ENCODE measurements at regions not wholly inside any gene's neighbourhood (a gene's known extent, or its start where the extent isn't known, plus 50 kb on each side); places are given as distances from the start of the nearest gene placed in this dataset.

DNA sequence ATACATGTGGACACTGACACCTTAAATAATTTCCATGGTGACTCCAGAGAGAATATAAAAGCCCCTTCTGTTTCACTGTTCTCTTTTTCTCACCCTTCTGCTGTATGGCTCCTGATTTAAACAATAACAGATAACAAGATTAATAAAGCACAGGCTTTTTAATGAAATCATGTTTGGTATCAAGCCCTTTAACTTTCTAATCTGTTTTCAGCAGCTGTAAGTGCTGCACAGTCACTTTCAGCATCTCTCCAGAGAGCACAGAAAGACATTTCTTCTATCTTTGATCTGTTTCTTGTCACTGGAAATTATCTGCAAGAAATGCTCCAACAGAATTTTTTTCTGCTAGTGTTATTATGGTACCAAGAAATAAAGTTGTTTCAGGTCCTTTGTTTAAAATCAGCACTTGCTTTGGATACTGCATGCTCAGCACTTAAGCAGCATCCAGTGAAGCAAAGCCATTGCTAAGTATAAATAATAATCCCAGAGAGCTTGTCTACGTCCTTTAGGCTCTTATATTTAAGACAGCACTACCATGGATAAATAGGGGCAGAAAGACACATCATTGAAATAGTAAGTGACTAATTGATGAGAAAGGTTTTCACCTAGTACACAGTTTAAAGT is 134.2 kb upstream of the CARD18 start:
- no peak overlapping the region for H3K4me3 Mint-ChIP-seq

DNA sequence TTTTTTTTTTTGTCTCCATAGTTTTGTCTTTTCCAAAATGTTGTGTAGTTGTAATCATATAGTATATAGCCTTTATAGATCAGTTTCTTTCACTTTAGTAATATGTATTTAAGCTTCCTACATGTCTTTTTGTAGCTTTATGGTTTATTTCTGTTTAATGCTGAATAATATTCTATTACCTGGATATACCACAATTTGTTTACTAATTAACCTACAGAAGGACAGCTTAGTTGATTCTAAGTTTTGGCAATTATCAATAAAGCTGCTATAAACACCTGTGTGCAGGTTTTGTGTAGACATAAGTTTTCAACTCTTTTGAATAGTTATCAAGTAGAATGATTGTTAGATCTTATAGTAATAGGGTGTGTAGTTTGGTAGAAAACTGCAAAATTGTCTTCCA is 130.3 kb upstream of the CARD18 start:
- H3K36me3 Mint-ChIP-seq (ENCODE audit: low read depth): no peaks in the 10 kb centered on the region
- H3K27me3 Mint-ChIP-seq: no peaks in the 10 kb centered on the region
- intact Hi-C loops (cut with micrococcal nuclease): no loop called here
- no peak overlapping the region for H3K4me3 Mint-ChIP-seq
- no peaks in the 10 kb centered on the region for H3K4me1 Mint-ChIP-seq (ENCODE audit: low read depth)
- no peak overlapping the region for H3K27ac Mint-ChIP-seq
- H3K9me3 Mint-ChIP-seq: peaks cover 9% of the 10 kb centered on the region

More for the DNA sequence above, 134.2 kb upstream of the CARD18 start:
- no peak overlapping the region for H3K27ac Mint-ChIP-seq
- H3K4me1 Mint-ChIP-seq (ENCODE audit: low read depth): no peaks in the 10 kb centered on the region
- H3K27me3 Mint-ChIP-seq: no peaks in the 10 kb centered on the region
- H3K9me3 Mint-ChIP-seq: peaks cover 9% of the 10 kb centered on the region
- intact Hi-C loops (cut with micrococcal nuclease): no loop called here
- H3K36me3 Mint-ChIP-seq (ENCODE audit: low read depth): no peaks in the 10 kb centered on the region

DNA sequence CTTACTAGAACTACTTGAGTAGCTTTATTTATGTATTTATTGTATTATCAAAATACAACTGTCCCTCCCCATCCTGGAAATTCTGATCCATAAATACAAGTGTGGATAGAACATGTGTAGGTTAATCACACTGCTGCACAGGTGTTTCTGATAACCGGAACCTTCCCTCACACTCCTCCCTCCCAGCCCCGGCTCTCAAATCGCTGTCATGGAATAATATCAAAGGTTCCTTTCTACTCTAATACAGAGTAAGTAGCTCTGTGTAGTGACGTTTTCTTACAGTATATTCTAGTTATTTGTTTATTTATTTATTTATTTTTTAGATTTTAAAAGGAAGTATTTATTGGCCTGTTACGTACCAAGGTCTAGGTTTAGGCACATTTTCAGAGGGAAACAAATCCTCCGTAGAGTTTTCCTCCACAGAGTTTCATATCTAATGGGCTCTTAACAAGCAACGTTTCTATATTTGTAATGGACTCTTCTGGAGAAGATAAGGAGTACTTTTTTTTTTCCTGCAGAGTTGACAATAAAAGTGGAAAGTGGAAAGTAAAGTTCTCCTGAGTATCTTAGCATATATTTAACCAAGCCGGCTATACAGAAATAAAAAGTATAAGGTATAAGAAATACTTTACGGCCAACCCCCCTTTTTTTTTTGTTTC is 129.0 kb upstream of the CARD18 start:
- no peak overlapping the region for H3K4me3 Mint-ChIP-seq
- intact Hi-C loops (cut with micrococcal nuclease): no loop called here
- no peaks in the 10 kb centered on the region for H3K27me3 Mint-ChIP-seq
- peaks cover 9% of the 10 kb centered on the region for H3K9me3 Mint-ChIP-seq
- no peaks in the 10 kb centered on the region for H3K4me1 Mint-ChIP-seq (ENCODE audit: low read depth)
- no peak overlapping the region for H3K27ac Mint-ChIP-seq
- H3K36me3 Mint-ChIP-seq (ENCODE audit: low read depth): no peaks in the 10 kb centered on the region

DNA sequence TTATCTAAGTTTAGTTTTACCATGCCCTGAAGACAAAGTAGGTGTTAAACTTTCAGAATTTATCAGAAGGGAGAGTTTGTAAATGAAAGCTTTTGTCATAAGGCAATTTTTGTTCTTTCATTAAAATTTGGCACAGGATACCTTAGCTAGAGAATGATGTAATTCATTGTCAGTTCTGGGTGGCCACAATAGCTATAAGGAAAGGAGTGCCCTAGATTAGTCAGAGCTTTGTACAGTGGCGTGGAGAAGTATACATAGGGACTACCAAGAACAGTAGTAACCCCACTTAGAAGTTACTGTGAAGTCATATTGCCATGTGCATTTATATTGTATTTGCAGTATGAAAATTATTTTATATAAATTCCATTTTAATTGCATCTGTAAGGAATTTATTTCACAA is 126.3 kb upstream of the CARD18 start:
- H3K4me1 Mint-ChIP-seq (ENCODE audit: low read depth): peaks cover 5% of the 10 kb centered on the region
- H3K4me3 Mint-ChIP-seq: no peak overlapping the region
- intact Hi-C loops (cut with micrococcal nuclease): no loop called here
- no peak overlapping the region for H3K27ac Mint-ChIP-seq
- H3K9me3 Mint-ChIP-seq: peaks cover 1% of the 10 kb centered on the region
- no peaks in the 10 kb centered on the region for H3K36me3 Mint-ChIP-seq (ENCODE audit: low read depth)
- no peaks in the 10 kb centered on the region for H3K27me3 Mint-ChIP-seq

DNA sequence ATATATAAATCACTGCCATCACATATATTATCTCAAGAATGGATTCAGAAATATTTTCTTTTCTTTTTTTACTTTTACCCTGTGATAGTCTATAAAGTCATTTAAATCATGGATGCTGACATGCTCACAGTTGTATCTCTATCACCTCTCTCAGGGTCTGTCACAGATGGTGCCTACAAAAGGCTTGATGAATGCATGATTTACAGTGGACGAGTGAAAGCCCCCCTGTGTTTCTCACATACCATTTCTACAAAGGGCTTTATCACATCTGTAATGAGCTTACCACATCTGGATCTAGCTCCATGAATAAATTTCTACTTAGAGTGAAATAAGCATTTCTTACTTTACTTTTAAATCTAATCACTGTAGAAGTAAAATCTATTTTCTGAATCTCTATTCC is 121.4 kb upstream of the CARD18 start:
- no peak overlapping the region for H3K27ac Mint-ChIP-seq
- intact Hi-C loops (cut with micrococcal nuclease): no loop called here
- no peaks in the 10 kb centered on the region for H3K36me3 Mint-ChIP-seq (ENCODE audit: low read depth)
- H3K9me3 Mint-ChIP-seq: peaks cover 8% of the 10 kb centered on the region
- H3K4me1 Mint-ChIP-seq (ENCODE audit: low read depth): peaks cover 5% of the 10 kb centered on the region
- no peaks in the 10 kb centered on the region for H3K27me3 Mint-ChIP-seq
- no peak overlapping the region for H3K4me3 Mint-ChIP-seq

DNA sequence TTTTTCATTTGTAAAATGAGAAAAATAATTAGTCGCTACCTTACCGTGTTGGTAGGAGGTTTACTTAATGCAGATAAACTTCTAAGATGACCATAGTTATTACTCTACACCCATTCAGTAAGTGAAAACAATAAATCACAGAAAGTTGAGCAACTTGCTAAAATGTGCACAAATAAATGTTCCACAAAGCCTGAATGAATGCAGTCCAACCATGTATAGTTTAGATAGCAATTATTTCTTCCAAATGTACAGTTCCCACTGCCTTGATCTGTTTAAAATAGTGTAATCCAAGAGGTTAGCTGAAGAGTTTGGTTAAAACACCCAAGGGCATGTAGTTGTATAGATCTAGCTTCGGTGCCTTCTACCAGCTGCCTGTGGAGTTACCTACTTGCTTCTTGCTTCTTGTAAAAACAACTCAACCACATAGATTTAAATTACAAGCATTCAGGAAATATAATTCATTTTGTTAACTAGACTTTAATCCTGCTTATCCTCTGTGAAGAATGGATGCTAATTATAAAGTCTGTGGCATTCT is 106.3 kb upstream of the CARD18 start:
- Mint-ChIP-seq H3K27ac (no peak overlapping the region), H3K4me3 (no peak overlapping the region), H3K9me3 (peaks cover 9% of the 10 kb centered on the region), H3K4me1 (ENCODE audit: low read depth) (peaks cover 13% of the 10 kb centered on the region), H3K36me3 (ENCODE audit: low read depth) (no peaks in the 10 kb centered on the region), H3K27me3 (no peaks in the 10 kb centered on the region)
- intact Hi-C loops (cut with micrococcal nuclease): no loop called here

DNA sequence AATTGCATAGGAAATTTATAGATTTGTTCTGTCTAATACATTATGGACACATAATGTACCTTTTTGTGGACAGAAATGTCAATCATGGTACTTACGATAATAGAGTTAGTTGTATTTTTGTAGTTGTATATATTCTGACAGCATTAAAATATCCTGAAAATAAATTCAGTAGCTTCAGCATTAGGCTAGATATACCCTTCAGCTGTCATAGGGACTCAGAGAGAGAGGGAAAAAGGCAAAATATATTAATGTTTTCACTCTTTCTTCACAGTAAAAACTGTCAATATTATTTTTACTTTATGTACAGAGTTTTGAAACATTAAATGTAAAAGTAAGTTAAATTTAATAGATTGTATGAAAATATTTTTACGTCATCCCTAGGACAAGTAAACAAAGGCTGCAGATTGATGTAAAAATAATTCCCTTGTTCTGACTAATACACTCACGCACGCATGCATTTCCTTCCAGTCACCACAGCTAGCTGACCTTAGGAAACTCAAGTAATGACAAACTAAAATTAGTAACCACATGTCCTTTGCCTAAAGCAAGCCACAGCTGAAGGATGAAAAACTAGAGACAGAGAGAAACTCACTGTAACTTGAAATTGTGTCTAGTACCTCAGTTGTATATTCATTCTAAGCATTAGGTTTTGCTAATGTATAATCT is 104.7 kb upstream of the CARD18 start:
- intact Hi-C loops (cut with micrococcal nuclease): no loop called here
- Mint-ChIP-seq H3K9me3 (peaks cover 20% of the 10 kb centered on the region), H3K4me3 (no peak overlapping the region), H3K27ac (no peak overlapping the region), H3K4me1 (ENCODE audit: low read depth) (peaks cover 13% of the 10 kb centered on the region), H3K36me3 (ENCODE audit: low read depth) (no peaks in the 10 kb centered on the region), H3K27me3 (no peaks in the 10 kb centered on the region)

DNA sequence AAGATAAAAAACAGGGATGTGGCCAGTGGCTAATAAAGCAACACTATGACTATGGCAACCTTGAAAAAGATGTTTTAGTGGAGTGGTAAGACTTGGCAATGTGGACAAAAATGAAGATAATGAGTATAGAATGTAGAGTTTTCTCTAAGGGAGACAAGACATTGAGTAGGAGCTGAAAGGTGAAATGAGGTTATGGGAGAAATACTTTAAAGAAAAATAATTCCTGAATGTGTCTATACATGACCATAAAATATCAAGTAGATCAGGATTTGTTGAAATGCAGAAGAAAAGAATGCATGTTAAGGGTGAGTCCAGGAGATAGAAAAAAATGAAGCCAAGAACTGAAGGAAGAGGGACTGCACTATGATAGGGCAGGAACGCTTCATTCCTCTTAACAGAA is 101.6 kb upstream of the CARD18 start:
- no peaks in the 10 kb centered on the region for H3K27me3 Mint-ChIP-seq
- H3K27ac Mint-ChIP-seq: no peak overlapping the region
- H3K4me3 Mint-ChIP-seq: no peak overlapping the region
- no peaks in the 10 kb centered on the region for H3K36me3 Mint-ChIP-seq (ENCODE audit: low read depth)
- intact Hi-C loops (cut with micrococcal nuclease): no loop called here
- H3K9me3 Mint-ChIP-seq: peaks cover 20% of the 10 kb centered on the region
- H3K4me1 Mint-ChIP-seq (ENCODE audit: low read depth): peaks cover 13% of the 10 kb centered on the region

DNA sequence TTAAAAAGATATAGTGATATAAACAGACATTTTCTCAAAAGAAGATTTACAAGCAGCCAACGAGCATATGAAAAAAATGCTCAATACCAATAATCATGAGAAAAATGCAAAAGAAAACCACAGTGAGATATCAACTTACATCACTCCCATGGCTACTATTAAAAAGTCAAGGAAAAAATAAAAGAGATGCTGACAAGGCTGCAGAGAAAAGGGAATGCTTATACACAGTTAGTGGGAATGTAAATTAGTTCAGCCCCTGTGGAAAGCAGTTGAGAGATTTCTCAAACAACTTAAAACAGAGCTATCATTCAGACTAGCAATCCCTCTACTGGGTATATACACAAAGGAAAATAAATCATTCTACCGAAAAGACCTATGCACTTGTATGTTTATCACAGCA is 97.1 kb upstream of the CARD18 start:
- Mint-ChIP-seq H3K4me1 (ENCODE audit: low read depth) (no peaks in the 10 kb centered on the region), H3K9me3 (peaks cover 20% of the 10 kb centered on the region), H3K4me3 (no peak overlapping the region), H3K27ac (no peak overlapping the region), H3K27me3 (no peaks in the 10 kb centered on the region), H3K36me3 (ENCODE audit: low read depth) (no peaks in the 10 kb centered on the region)
- intact Hi-C loops (cut with micrococcal nuclease): no loop called here

DNA sequence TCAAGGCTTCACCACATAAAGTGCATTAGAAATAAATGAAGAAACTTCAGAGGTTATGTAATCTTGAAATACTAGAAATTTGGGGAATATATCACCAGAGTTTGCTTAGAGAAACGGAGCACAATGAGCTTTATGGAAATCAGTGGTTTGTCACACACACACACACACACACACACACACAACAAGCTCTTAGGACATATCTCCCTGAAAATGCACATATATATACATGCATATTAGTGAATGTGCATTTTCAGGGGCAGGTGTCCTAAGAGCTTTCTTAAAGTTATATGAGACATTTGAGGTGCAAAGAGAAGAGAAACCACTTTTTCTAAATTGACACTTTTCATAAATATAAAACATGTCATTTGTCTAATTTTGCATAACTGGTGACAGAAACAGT is 93.7 kb upstream of the CARD18 start:
- no peak overlapping the region for H3K4me3 Mint-ChIP-seq
- H3K27me3 Mint-ChIP-seq: no peaks in the 10 kb centered on the region
- H3K9me3 Mint-ChIP-seq: peaks cover 16% of the 10 kb centered on the region
- intact Hi-C loops (cut with micrococcal nuclease): no loop called here
- H3K36me3 Mint-ChIP-seq (ENCODE audit: low read depth): no peaks in the 10 kb centered on the region
- no peak overlapping the region for H3K27ac Mint-ChIP-seq
- H3K4me1 Mint-ChIP-seq (ENCODE audit: low read depth): peaks cover 9% of the 10 kb centered on the region

DNA sequence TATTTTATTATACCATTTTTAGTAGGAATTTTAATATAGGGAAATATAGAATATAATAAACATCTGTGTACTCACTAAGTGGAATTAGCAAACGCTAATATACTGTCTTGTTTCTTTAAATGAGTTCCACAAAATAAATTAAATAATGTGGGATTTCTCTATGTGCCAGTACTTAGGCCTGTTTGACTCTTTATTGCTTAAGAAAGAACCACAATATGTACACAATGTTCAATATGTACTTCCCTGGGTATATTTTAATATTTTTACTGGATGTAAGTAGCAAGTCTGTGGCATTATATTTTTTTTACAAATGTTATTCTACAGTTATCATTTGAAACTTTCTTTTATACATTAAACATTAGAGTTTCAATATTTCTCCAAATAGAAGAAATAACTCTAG is 92.5 kb upstream of the CARD18 start:
- no peaks in the 10 kb centered on the region for H3K36me3 Mint-ChIP-seq (ENCODE audit: low read depth)
- no peak overlapping the region for H3K27ac Mint-ChIP-seq
- H3K4me3 Mint-ChIP-seq: no peak overlapping the region
- H3K9me3 Mint-ChIP-seq: peaks cover 16% of the 10 kb centered on the region
- H3K27me3 Mint-ChIP-seq: no peaks in the 10 kb centered on the region
- intact Hi-C loops (cut with micrococcal nuclease): no loop called here
- peaks cover 15% of the 10 kb centered on the region for H3K4me1 Mint-ChIP-seq (ENCODE audit: low read depth)

DNA sequence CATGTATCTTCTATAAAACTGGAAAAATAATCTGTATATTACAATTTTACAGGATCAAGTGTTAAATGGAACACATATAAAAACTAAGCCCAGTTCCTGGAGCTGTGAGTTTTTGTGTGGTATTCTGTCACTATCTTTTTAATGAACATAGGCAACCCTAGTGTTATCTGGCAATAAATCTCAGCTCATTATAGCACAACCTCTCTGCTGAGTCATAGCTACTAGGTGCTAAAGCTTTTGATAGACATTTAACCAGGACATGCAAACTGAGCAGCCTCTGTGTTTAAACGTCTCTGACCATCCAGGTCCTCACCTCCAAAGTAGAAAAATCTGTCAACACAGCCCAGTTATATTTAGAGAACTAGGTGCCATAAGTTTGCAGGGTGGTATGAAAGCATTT is 91.0 kb upstream of the CARD18 start:
- H3K4me1 Mint-ChIP-seq (ENCODE audit: low read depth): peaks cover 20% of the 10 kb centered on the region
- intact Hi-C loops (cut with micrococcal nuclease): no loop called here
- no peak overlapping the region for H3K27ac Mint-ChIP-seq
- no peaks in the 10 kb centered on the region for H3K36me3 Mint-ChIP-seq (ENCODE audit: low read depth)
- no peaks in the 10 kb centered on the region for H3K27me3 Mint-ChIP-seq
- H3K9me3 Mint-ChIP-seq: peaks cover 16% of the 10 kb centered on the region
- no peak overlapping the region for H3K4me3 Mint-ChIP-seq

DNA sequence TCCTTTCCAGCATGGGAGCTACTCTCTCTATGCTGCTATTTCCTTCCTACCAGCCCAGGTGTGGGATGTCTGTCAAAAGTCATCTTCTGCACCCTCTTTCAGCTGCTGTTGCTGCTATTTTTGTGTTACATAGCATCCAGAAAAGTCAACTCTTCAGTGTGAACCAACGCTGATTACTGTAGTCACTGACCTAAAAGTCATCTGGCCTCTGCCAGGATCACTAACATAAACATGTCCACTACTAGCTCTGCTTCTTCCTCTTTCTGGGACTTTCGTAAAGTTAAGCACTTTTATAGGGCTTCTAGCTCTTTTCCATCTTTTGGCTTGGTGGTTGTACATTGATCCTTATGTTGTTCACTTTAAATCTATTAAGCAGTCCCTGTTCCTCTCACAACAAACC is 90.2 kb upstream of the CARD18 start:
- Mint-ChIP-seq H3K9me3 (peaks cover 16% of the 10 kb centered on the region), H3K4me3 (no peak overlapping the region), H3K27me3 (no peaks in the 10 kb centered on the region), H3K27ac (no peak overlapping the region), H3K4me1 (ENCODE audit: low read depth) (peaks cover 20% of the 10 kb centered on the region), H3K36me3 (ENCODE audit: low read depth) (no peaks in the 10 kb centered on the region)
- intact Hi-C loops (cut with micrococcal nuclease): no loop called here

DNA sequence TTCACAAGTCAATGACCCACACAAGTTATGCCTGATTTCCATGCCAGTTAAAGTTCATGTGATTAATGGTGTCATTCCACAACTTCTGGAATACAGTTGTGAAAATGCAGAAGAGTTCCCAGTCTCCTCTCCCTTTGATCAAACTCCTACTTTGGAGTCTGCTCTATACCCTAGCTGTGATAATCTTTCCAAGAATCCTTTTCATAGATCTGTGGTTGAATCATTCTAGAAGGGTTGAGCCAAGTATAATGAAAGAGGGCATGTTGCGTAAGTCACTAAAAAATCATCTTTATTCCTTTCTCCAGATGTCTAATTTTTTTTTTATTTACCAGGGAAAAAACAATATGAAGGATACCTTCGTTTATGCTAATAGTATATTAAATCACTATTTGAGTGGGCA is 89.7 kb upstream of the CARD18 start:
- peaks cover 20% of the 10 kb centered on the region for H3K4me1 Mint-ChIP-seq (ENCODE audit: low read depth)
- intact Hi-C loops (cut with micrococcal nuclease): no loop called here
- no peak overlapping the region for H3K4me3 Mint-ChIP-seq
- no peaks in the 10 kb centered on the region for H3K27me3 Mint-ChIP-seq
- H3K9me3 Mint-ChIP-seq: peaks cover 16% of the 10 kb centered on the region
- H3K27ac Mint-ChIP-seq: no peak overlapping the region
- H3K36me3 Mint-ChIP-seq (ENCODE audit: low read depth): no peaks in the 10 kb centered on the region
